ENCODE measurements at regions not wholly inside any gene's neighbourhood (a gene's known extent, or its start where the extent isn't known, plus 50 kb on each side); places are given as distances from the start of the nearest gene placed in this dataset.

GRCh38 chr21:16342932-16343331, 613.1 kb downstream of the USP25 start:
- Histone ChIP-seq H3K36me3 (replicated peaks; ENCODE audit: control insufficient read depth, insufficient read depth, low read length) (no peaks in the 10 kb centered on the region), H3K4me3 (ENCODE audit: insufficient read depth, low read depth, low read length) (no peak overlapping the region), H3K27me3 (ENCODE audit: control insufficient read depth, insufficient read depth, low read length) (no peaks in the 10 kb centered on the region)
- DNase-seq: no peak

GRCh38 chr21:16343776-16344175, 614.0 kb downstream of the USP25 start:
- no peak overlapping the region for H3K4me3 ChIP-seq (ENCODE audit: insufficient read depth, low read depth, low read length)

GRCh38 chr21:16345757-16346156, 616.0 kb downstream of the USP25 start:
- Histone ChIP-seq H3K4me3 (ENCODE audit: insufficient read depth, low read depth, low read length) (no peak overlapping the region), H3K27me3 (ENCODE audit: control insufficient read depth, insufficient read depth, low read length) (no peaks in the 10 kb centered on the region), H3K36me3 (replicated peaks; ENCODE audit: control insufficient read depth, insufficient read depth, low read length) (no peaks in the 10 kb centered on the region)
- no peak for DNase-seq

More at GRCh38 chr21:16343776-16344175, 614.0 kb downstream of the USP25 start:
- Histone ChIP-seq H3K27me3 (ENCODE audit: control insufficient read depth, insufficient read depth, low read length) (no peaks in the 10 kb centered on the region), H3K36me3 (replicated peaks; ENCODE audit: control insufficient read depth, insufficient read depth, low read length) (no peaks in the 10 kb centered on the region)
- no peak for DNase-seq

- Histone ChIP-seq H3K4me3 (ENCODE audit: insufficient read depth, low read depth, low read length) (no peak overlapping the region), H3K36me3 (replicated peaks; ENCODE audit: control insufficient read depth, insufficient read depth, low read length) (no peaks in the 10 kb centered on the region), H3K27me3 (ENCODE audit: control insufficient read depth, insufficient read depth, low read length) (no peaks in the 10 kb centered on the region)
- DNase-seq: no peak
Measured at GRCh38 chr21:16347223-16347622, 617.4 kb downstream of the USP25 start.

- no peak for DNase-seq
- H3K4me3 ChIP-seq (ENCODE audit: insufficient read depth, low read depth, low read length): no peak overlapping the region
- H3K27me3 ChIP-seq (ENCODE audit: control insufficient read depth, insufficient read depth, low read length): no peaks in the 10 kb centered on the region
- H3K36me3 ChIP-seq (replicated peaks; ENCODE audit: control insufficient read depth, insufficient read depth, low read length): no peaks in the 10 kb centered on the region
Measured at GRCh38 chr21:16353764-16354163, 624.0 kb downstream of the USP25 start.

- H3K27me3 ChIP-seq (ENCODE audit: control insufficient read depth, insufficient read depth, low read length): no peaks in the 10 kb centered on the region
- no peak overlapping the region for H3K4me3 ChIP-seq (ENCODE audit: insufficient read depth, low read depth, low read length)
- H3K36me3 ChIP-seq (replicated peaks; ENCODE audit: control insufficient read depth, insufficient read depth, low read length): no peaks in the 10 kb centered on the region
- DNase-seq: no peak
Measured at GRCh38 chr21:16357994-16358393, 628.2 kb downstream of the USP25 start.

GRCh38 chr21:16358784-16359183, 629.0 kb downstream of the USP25 start:
- Histone ChIP-seq H3K4me3 (ENCODE audit: insufficient read depth, low read depth, low read length) (no peak overlapping the region), H3K27me3 (ENCODE audit: control insufficient read depth, insufficient read depth, low read length) (no peaks in the 10 kb centered on the region), H3K36me3 (replicated peaks; ENCODE audit: control insufficient read depth, insufficient read depth, low read length) (no peaks in the 10 kb centered on the region)
- no peak for DNase-seq

- H3K36me3 ChIP-seq (replicated peaks; ENCODE audit: control insufficient read depth, insufficient read depth, low read length): no peaks in the 10 kb centered on the region
- no peaks in the 10 kb centered on the region for H3K27me3 ChIP-seq (ENCODE audit: control insufficient read depth, insufficient read depth, low read length)
- DNase-seq: no peak
- no peak overlapping the region for H3K4me3 ChIP-seq (ENCODE audit: insufficient read depth, low read depth, low read length)
Measured at GRCh38 chr21:16363100-16363499, 633.3 kb downstream of the USP25 start.

GRCh38 chr21:16363518-16363917, 633.7 kb downstream of the USP25 start:
- no peak overlapping the region for H3K4me3 ChIP-seq (ENCODE audit: insufficient read depth, low read depth, low read length)
- H3K36me3 ChIP-seq (replicated peaks; ENCODE audit: control insufficient read depth, insufficient read depth, low read length): no peaks in the 10 kb centered on the region
- H3K27me3 ChIP-seq (ENCODE audit: control insufficient read depth, insufficient read depth, low read length): no peaks in the 10 kb centered on the region
- DNase-seq: no peak

- DNase-seq: no peak
- Histone ChIP-seq H3K36me3 (replicated peaks; ENCODE audit: control insufficient read depth, insufficient read depth, low read length) (no peaks in the 10 kb centered on the region), H3K27me3 (ENCODE audit: control insufficient read depth, insufficient read depth, low read length) (no peaks in the 10 kb centered on the region), H3K4me3 (ENCODE audit: insufficient read depth, low read depth, low read length) (no peak overlapping the region)
Measured at GRCh38 chr21:16366207-16366606, 636.4 kb downstream of the USP25 start.

GRCh38 chr21:16367079-16367478, 637.3 kb downstream of the USP25 start:
- no peak overlapping the region for H3K4me3 ChIP-seq (ENCODE audit: insufficient read depth, low read depth, low read length)
- no peak for DNase-seq
- H3K27me3 ChIP-seq (ENCODE audit: control insufficient read depth, insufficient read depth, low read length): no peaks in the 10 kb centered on the region
- no peaks in the 10 kb centered on the region for H3K36me3 ChIP-seq (replicated peaks; ENCODE audit: control insufficient read depth, insufficient read depth, low read length)

- no peak for DNase-seq
- H3K4me3 ChIP-seq (ENCODE audit: insufficient read depth, low read depth, low read length): no peak overlapping the region
- H3K36me3 ChIP-seq (replicated peaks; ENCODE audit: control insufficient read depth, insufficient read depth, low read length): no peaks in the 10 kb centered on the region
- H3K27me3 ChIP-seq (ENCODE audit: control insufficient read depth, insufficient read depth, low read length): no peaks in the 10 kb centered on the region
Measured at GRCh38 chr21:16370186-16370585, 640.4 kb downstream of the USP25 start.

- no peak for DNase-seq
- Histone ChIP-seq H3K27me3 (ENCODE audit: control insufficient read depth, insufficient read depth, low read length) (no peaks in the 10 kb centered on the region), H3K4me3 (ENCODE audit: insufficient read depth, low read depth, low read length) (no peak overlapping the region), H3K36me3 (replicated peaks; ENCODE audit: control insufficient read depth, insufficient read depth, low read length) (no peaks in the 10 kb centered on the region)
Measured at GRCh38 chr21:16372586-16372985, 642.8 kb downstream of the USP25 start.

- Histone ChIP-seq H3K36me3 (replicated peaks; ENCODE audit: control insufficient read depth, insufficient read depth, low read length) (no peaks in the 10 kb centered on the region), H3K27me3 (ENCODE audit: control insufficient read depth, insufficient read depth, low read length) (no peaks in the 10 kb centered on the region), H3K4me3 (ENCODE audit: insufficient read depth, low read depth, low read length) (no peak overlapping the region)
- DNase-seq: no peak
Measured at GRCh38 chr21:16376673-16377072, 646.9 kb downstream of the USP25 start.

- no peak for DNase-seq
- Histone ChIP-seq H3K36me3 (replicated peaks; ENCODE audit: control insufficient read depth, insufficient read depth, low read length) (no peaks in the 10 kb centered on the region), H3K27me3 (ENCODE audit: control insufficient read depth, insufficient read depth, low read length) (no peaks in the 10 kb centered on the region), H3K4me3 (ENCODE audit: insufficient read depth, low read depth, low read length) (no peak overlapping the region)
Measured at GRCh38 chr21:16377120-16377658, 647.4 kb downstream of the USP25 start.

- Histone ChIP-seq H3K36me3 (replicated peaks; ENCODE audit: control insufficient read depth, insufficient read depth, low read length) (no peaks in the 10 kb centered on the region), H3K27me3 (ENCODE audit: control insufficient read depth, insufficient read depth, low read length) (no peaks in the 10 kb centered on the region), H3K4me3 (ENCODE audit: insufficient read depth, low read depth, low read length) (no peak overlapping the region)
- DNase-seq: no peak
Measured at GRCh38 chr21:16377857-16378256, 648.1 kb downstream of the USP25 start.

All from H7 (cell line).